Testis (tissue), 2 donors: ENCODE measurements at regions not wholly inside any gene's neighbourhood (a gene's known extent, or its start where the extent isn't known, plus 50 kb on each side); places are given as distances from the start of the nearest gene placed in this dataset.

Source experiments
- DNase-seq: peaks from one replicate; pipeline ENCODE4 v3.0.0-alpha.2; 2019
- H3K27ac ChIP-seq, 2 donors: fragments of 200-600 bp; sonication (generic); one replicate each; pipeline ENCODE4 v1.5.1; 2019
- H3K27me3 ChIP-seq: fragments of 200-600 bp; sonication (generic); one replicate; pipeline ENCODE4 v1.5.1; 2019
- H3K36me3 ChIP-seq: fragments of 200-600 bp; sonication (generic); one replicate; pipeline ENCODE4 v1.5.1; 2017; ENCODE audit warnings: low read depth; ENCODE audit errors: missing control alignments
- H3K4me1 ChIP-seq: fragments of 200-600 bp; sonication (generic); one replicate; pipeline ENCODE4 v1.5.1; 2019
- H3K4me3 ChIP-seq, 2 donors: fragments of 200-600 bp; sonication (generic); one replicate each; pipeline ENCODE4 v1.5.1; 2017 to 2019
- H3K9me3 ChIP-seq: fragments of 200-600 bp; sonication (generic); one replicate; pipeline ENCODE4 v1.5.1; 2017
- POLR2A ChIP-seq: fragments of 450-650 bp; IDR thresholded peaks from one replicate; pipeline ENCODE4 v1.6.1; 2017; ENCODE audit warnings: antibody characterized with exemption, mild to moderate bottlenecking, moderate library complexity
- WGBS, 2 donors: methylation state at CpG; one replicate each; pipeline ENCODE4 v1.1.5; 2018; 5-methylcytosine and 5-hydroxymethylcytosine counted together
- intact Hi-C: fragments of 100-400 bp; cut with DNase I; formaldehyde crosslinking; loops from one replicate; pipeline ENCODE4 v1.15.1; 2023; ENCODE audit warnings: low total_unique reads
- TF ChIP-seq, protein P1 (sequence below), 3 experiments: fragments of 450-650 bp in 2 of 3; fragments of 200-600 bp in 1 of 3; sonication (generic) in 1 of 3; IDR thresholded peaks; one replicate each; pipeline ENCODE4 v1.5.1; 2016 to 2019; ENCODE audit warnings: antibody characterized with exemption in 3 of 3, mild to moderate bottlenecking in 2 of 3, moderate library complexity in 1 of 3

- H3K27ac ChIP-seq = no peak overlapping the region
- no peak for DNase-seq
- no peak for TF ChIP-seq POLR2A
- TF ChIP-seq, protein P1, sequence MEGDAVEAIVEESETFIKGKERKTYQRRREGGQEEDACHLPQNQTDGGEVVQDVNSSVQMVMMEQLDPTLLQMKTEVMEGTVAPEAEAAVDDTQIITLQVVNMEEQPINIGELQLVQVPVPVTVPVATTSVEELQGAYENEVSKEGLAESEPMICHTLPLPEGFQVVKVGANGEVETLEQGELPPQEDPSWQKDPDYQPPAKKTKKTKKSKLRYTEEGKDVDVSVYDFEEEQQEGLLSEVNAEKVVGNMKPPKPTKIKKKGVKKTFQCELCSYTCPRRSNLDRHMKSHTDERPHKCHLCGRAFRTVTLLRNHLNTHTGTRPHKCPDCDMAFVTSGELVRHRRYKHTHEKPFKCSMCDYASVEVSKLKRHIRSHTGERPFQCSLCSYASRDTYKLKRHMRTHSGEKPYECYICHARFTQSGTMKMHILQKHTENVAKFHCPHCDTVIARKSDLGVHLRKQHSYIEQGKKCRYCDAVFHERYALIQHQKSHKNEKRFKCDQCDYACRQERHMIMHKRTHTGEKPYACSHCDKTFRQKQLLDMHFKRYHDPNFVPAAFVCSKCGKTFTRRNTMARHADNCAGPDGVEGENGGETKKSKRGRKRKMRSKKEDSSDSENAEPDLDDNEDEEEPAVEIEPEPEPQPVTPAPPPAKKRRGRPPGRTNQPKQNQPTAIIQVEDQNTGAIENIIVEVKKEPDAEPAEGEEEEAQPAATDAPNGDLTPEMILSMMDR (IDR thresholded peaks at IDR 0.05) = no peak
- H3K27me3 ChIP-seq = no peaks in the 10 kb centered on the region
- no peaks in the 10 kb centered on the region for H3K4me1 ChIP-seq
- intact Hi-C loops = no loop called here
- H3K9me3 ChIP-seq = no peaks in the 10 kb centered on the region
- no peak overlapping the region for H3K4me3 ChIP-seq
- H3K36me3 ChIP-seq = no peaks in the 10 kb centered on the region
Observed at GRCh38 chr3:67923796-67924195, 269.4 kb upstream of the SUCLG2 start.

- WGBS, 2 donors = 77 to 78% methylated on average over 7 of the region's 7 CpGs
- no peaks in the 10 kb centered on the region for H3K36me3 ChIP-seq
- no peaks in the 10 kb centered on the region for H3K27me3 ChIP-seq
- no peak overlapping the region for H3K4me3 ChIP-seq
- DNase-seq = no peak
- no peak overlapping the region for H3K27ac ChIP-seq
- H3K4me1 ChIP-seq = no peaks in the 10 kb centered on the region
- intact Hi-C loops = no loop called here
- no peak for TF ChIP-seq POLR2A
- TF ChIP-seq, protein P1 (IDR thresholded peaks at IDR 0.05) = no peak
- H3K9me3 ChIP-seq = no peaks in the 10 kb centered on the region
Observed at GRCh38 chr3:67920969-67921368, 266.6 kb upstream of the SUCLG2 start.

DNA sequence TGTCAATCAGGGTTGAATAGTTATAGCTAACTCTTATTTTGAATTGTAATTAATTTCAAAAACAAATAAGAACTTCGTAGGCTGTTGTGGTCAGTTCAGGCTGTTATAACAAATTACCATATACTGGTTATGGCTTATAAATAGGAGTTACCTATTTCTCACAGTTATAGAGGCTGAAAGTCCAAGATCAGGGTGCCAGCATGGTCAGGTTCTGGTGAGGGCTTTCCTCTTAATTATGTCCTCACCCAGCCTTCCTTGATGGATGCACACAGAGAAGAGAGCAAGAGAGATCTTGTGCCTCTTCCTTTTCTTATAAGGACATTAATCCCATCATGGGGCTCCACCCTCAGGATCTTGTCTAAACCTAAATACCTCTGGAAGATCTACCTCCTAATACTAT is 265.9 kb upstream of the SUCLG2 start:
- Histone ChIP-seq H3K4me3 (no peak overlapping the region), H3K4me1 (no peaks in the 10 kb centered on the region), H3K9me3 (no peaks in the 10 kb centered on the region), H3K36me3 (no peaks in the 10 kb centered on the region), H3K27me3 (no peaks in the 10 kb centered on the region), H3K27ac (no peak overlapping the region)
- TF ChIP-seq, protein P1 (IDR thresholded peaks at IDR 0.05) = no peak
- intact Hi-C loops = no loop called here
- 82 to 86% methylated on average over 1 of the region's 1 CpG for WGBS, 2 donors
- no peak for DNase-seq

DNA sequence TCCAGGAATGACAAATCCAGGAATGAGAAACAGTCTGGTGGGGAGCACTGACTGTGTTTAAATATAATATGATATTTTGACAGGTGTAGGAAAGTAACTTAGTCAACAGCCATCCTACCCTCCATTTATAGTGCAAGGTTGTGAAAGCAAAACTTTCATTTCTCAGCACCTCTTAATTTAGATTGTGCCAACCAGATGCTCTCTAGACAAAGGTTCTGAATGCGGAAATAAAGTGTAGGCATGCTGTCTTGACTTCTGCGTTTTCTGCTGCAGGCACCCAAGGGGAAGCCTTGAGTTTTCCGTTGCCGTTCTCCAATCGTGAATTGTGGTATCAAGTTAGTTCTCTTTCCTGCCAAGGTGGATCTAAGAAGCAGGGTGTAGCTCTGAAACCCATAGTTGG is 261.9 kb upstream of the SUCLG2 start:
- H3K4me3 ChIP-seq = no peak overlapping the region
- H3K36me3 ChIP-seq = no peaks in the 10 kb centered on the region
- WGBS, 2 donors = 94 to 95% methylated on average over 5 of the region's 5 CpGs
- no peaks in the 10 kb centered on the region for H3K9me3 ChIP-seq
- intact Hi-C loops = no loop called here
- no peaks in the 10 kb centered on the region for H3K4me1 ChIP-seq
- no peak for DNase-seq
- TF ChIP-seq, protein P1 (IDR thresholded peaks at IDR 0.05) = no peak
- no peak for TF ChIP-seq POLR2A
- H3K27ac ChIP-seq = no peak overlapping the region
- no peaks in the 10 kb centered on the region for H3K27me3 ChIP-seq

- 90 to 95% methylated on average over 1 of the region's 1 CpG for WGBS, 2 donors
- H3K27me3 ChIP-seq = no peaks in the 10 kb centered on the region
- TF ChIP-seq, protein P1 (IDR thresholded peaks at IDR 0.05) = no peak
- no peak for TF ChIP-seq POLR2A
- no peaks in the 10 kb centered on the region for H3K36me3 ChIP-seq
- no peaks in the 10 kb centered on the region for H3K9me3 ChIP-seq
- intact Hi-C loops = no loop called here
- DNase-seq = no peak
- no peak overlapping the region for H3K4me3 ChIP-seq
- H3K4me1 ChIP-seq = no peaks in the 10 kb centered on the region
- H3K27ac ChIP-seq = no peak overlapping the region
Observed at GRCh38 chr3:67907735-67908134, 253.3 kb upstream of the SUCLG2 start.
